Neural progenitor cell (in vitro differentiated cells): ENCODE measurements at regions not wholly inside any gene's neighbourhood (a gene's known extent, or its start where the extent isn't known, plus 50 kb on each side); places are given as distances from the start of the nearest gene placed in this dataset.
"Not testable (repeated sequence)": the region's sequence is repeated elsewhere in the genome, so short reads cannot be mapped to it uniquely, and the experiment has no call there.

Experiments
- DNase-seq: peaks from one replicate; pipeline ENCODE4 v3.0.0-alpha.2; 2016; ENCODE audit warnings: low spot score
- H2AFZ ChIP-seq: fragments of 200-600 bp; sonication (generic); replicated peaks from 2 replicates; pipeline ENCODE4 v1.6.1; 2016; ENCODE audit warnings: antibody characterized with exemption
- H3F3A ChIP-seq: fragments of 200-600 bp; sonication (generic); 2 replicates; pipeline ENCODE4 v1.6.1; 2016; ENCODE audit warnings: antibody characterized with exemption, low read depth
- H3K27ac ChIP-seq: fragments of 200-600 bp; sonication (generic); 2 replicates; pipeline ENCODE4 v1.5.1; 2016; ENCODE audit warnings: mild to moderate bottlenecking
- H3K27me3 ChIP-seq: fragments of 200-600 bp; sonication (generic); 2 replicates; pipeline ENCODE4 v1.6.1; 2016; ENCODE audit warnings: mild to moderate bottlenecking, moderate library complexity
- H3K36me3 ChIP-seq: fragments of 200-600 bp; sonication (generic); 2 replicates; pipeline ENCODE4 v1.5.1; 2016
- H3K4me1 ChIP-seq: fragments of 200-600 bp; sonication (generic); 2 replicates; pipeline ENCODE4 v1.6.1; 2016; ENCODE audit warnings: mixed run types
- H3K4me2 ChIP-seq: fragments of 200-600 bp; sonication (generic); 2 replicates; pipeline ENCODE4 v1.6.1; 2016
- H3K4me3 ChIP-seq: fragments of 200-600 bp; sonication (generic); 2 replicates; pipeline ENCODE4 v1.5.1; 2016
- H3K79me2 ChIP-seq: fragments of 200-600 bp; sonication (generic); 2 replicates; pipeline ENCODE4 v1.6.1; 2016; ENCODE audit warnings: low read depth
- H3K9ac ChIP-seq: fragments of 200-600 bp; sonication (generic); 2 replicates; pipeline ENCODE4 v1.6.1; 2016
- H3K9me3 ChIP-seq: fragments of 200-600 bp; sonication (generic); 2 replicates; pipeline ENCODE4 v1.5.1; 2016; ENCODE audit warnings: low read depth
- H4K20me1 ChIP-seq: fragments of 200-600 bp; sonication (generic); 2 replicates; pipeline ENCODE4 v1.6.1; 2016; ENCODE audit warnings: low read depth
- H3K27ac Mint-ChIP-seq: 3 replicates; pipeline ENCODE4 v1.8.0; 2021; ENCODE audit warnings: mixed read lengths
- H3K27me3 Mint-ChIP-seq: 2 replicates; pipeline ENCODE4 v1.8.0; 2022; ENCODE audit warnings: low read depth, mild to moderate bottlenecking, inconsistent platforms, moderate library complexity, mixed read lengths; ENCODE audit not compliant: insufficient read depth
- H3K36me3 Mint-ChIP-seq: 3 replicates; pipeline ENCODE4 v1.8.0; 2021; ENCODE audit warnings: mixed read lengths
- H3K4me1 Mint-ChIP-seq: 3 replicates; pipeline ENCODE4 v1.8.0; 2021; ENCODE audit warnings: mixed read lengths
- H3K4me3 Mint-ChIP-seq: 3 replicates; pipeline ENCODE4 v1.8.0; 2021; ENCODE audit warnings: mild to moderate bottlenecking, moderate library complexity, mixed read lengths
- H3K9me3 Mint-ChIP-seq: 3 replicates; pipeline ENCODE4 v1.8.0; 2020; ENCODE audit warnings: mixed read lengths
- CTCF ChIP-seq: fragments of 200-600 bp; sonication (generic); IDR thresholded peaks from 2 replicates; pipeline ENCODE4 v1.5.1; 2017; ENCODE audit warnings: antibody characterized with exemption, mild to moderate bottlenecking
- EZH2 ChIP-seq: fragments of 200-600 bp; sonication (generic); IDR thresholded peaks from 2 replicates; pipeline ENCODE4 v1.6.1; 2017; ENCODE audit warnings: antibody characterized with exemption, mild to moderate bottlenecking, moderate library complexity
- EZH2phosphoT487 ChIP-seq: fragments of 200-600 bp; sonication (generic); IDR thresholded peaks from 2 replicates; pipeline ENCODE4 v1.6.1; 2017; ENCODE audit warnings: antibody characterized with exemption

GRCh38 chrX:34341814-34342213 is 209.7 kb upstream of the FAM47A start:
- no peaks in the 10 kb centered on the region for H3K36me3 ChIP-seq
- H3K27me3 ChIP-seq: no peaks in the 10 kb centered on the region
- peaks cover 4% of the 10 kb centered on the region for H3K9me3 Mint-ChIP-seq
- no peaks in the 10 kb centered on the region for H3K79me2 ChIP-seq
- H3K9ac ChIP-seq: no peak overlapping the region
- H4K20me1 ChIP-seq: no peaks in the 10 kb centered on the region
- H3F3A ChIP-seq: no peaks in the 10 kb centered on the region
- TF ChIP-seq EZH2 (no peak), EZH2phosphoT487 (no peak), CTCF (no peak)
- H3K27me3 Mint-ChIP-seq: no peaks in the 10 kb centered on the region
- no peaks in the 10 kb centered on the region for H3K9me3 ChIP-seq
- H3K4me3 ChIP-seq: no peak overlapping the region
- no peaks in the 10 kb centered on the region for H3K4me1 ChIP-seq
- no peak overlapping the region for H3K4me3 Mint-ChIP-seq
- H3K27ac Mint-ChIP-seq: no peak overlapping the region
- H3K4me2 ChIP-seq: no peak overlapping the region
- H3K27ac ChIP-seq: no peak overlapping the region
- no peak for DNase-seq
- H3K4me1 Mint-ChIP-seq: no peaks in the 10 kb centered on the region
- H3K36me3 Mint-ChIP-seq: no peaks in the 10 kb centered on the region
- H2AFZ ChIP-seq: no peak overlapping the region

- peak; percentile 9 for DNase-seq
- Histone ChIP-seq H3K4me3 (no peak overlapping the region), H4K20me1 (no peaks in the 10 kb centered on the region), H3K9me3 (no peaks in the 10 kb centered on the region), H3K9ac (no peak overlapping the region), H3K27me3 (no peaks in the 10 kb centered on the region), H3F3A (no peaks in the 10 kb centered on the region), H2AFZ (no peak overlapping the region), H3K4me2 (no peak overlapping the region), H3K4me1 (no peaks in the 10 kb centered on the region), H3K79me2 (no peaks in the 10 kb centered on the region), H3K27ac (no peak overlapping the region), H3K36me3 (no peaks in the 10 kb centered on the region)
- TF ChIP-seq EZH2phosphoT487 (no peak), CTCF (peak; percentile 50)
- H3K9me3 Mint-ChIP-seq: peaks cover 7% of the 10 kb centered on the region
- H3K27ac Mint-ChIP-seq: no peak overlapping the region
- H3K4me1 Mint-ChIP-seq: no peaks in the 10 kb centered on the region
- no peaks in the 10 kb centered on the region for H3K27me3 Mint-ChIP-seq
- H3K4me3 Mint-ChIP-seq: no peak overlapping the region
- H3K36me3 Mint-ChIP-seq: no peaks in the 10 kb centered on the region
These were observed 209.1 kb upstream of the FAM47A start for GRCh38 chrX:34341258-34341657.

- H3K36me3 ChIP-seq: no peaks in the 10 kb centered on the region
- no peak overlapping the region for H2AFZ ChIP-seq
- H3K79me2 ChIP-seq: no peaks in the 10 kb centered on the region
- H3K27me3 ChIP-seq: no peaks in the 10 kb centered on the region
- no peaks in the 10 kb centered on the region for H3F3A ChIP-seq
- H3K9me3 Mint-ChIP-seq: peaks cover 4% of the 10 kb centered on the region
- no peak overlapping the region for H3K4me2 ChIP-seq
- no peak overlapping the region for H3K27ac Mint-ChIP-seq
- H3K4me3 Mint-ChIP-seq: no peak overlapping the region
- H3K9me3 ChIP-seq: no peaks in the 10 kb centered on the region
- H3K27ac ChIP-seq: no peak overlapping the region
- no peak for DNase-seq
- no peak overlapping the region for H3K9ac ChIP-seq
- no peak for TF ChIP-seq CTCF
- no peak for TF ChIP-seq EZH2
- no peak for TF ChIP-seq EZH2phosphoT487
- H3K36me3 Mint-ChIP-seq: no peaks in the 10 kb centered on the region
- H3K4me3 ChIP-seq: no peak overlapping the region
- H3K27me3 Mint-ChIP-seq: peaks cover 2% of the 10 kb centered on the region
- H3K4me1 ChIP-seq: no peaks in the 10 kb centered on the region
- no peaks in the 10 kb centered on the region for H3K4me1 Mint-ChIP-seq
- no peaks in the 10 kb centered on the region for H4K20me1 ChIP-seq
These were observed 205.9 kb upstream of the FAM47A start for GRCh38 chrX:34338046-34338445.

- H4K20me1 ChIP-seq, H3K27ac ChIP-seq, H3K27me3 ChIP-seq, H3K4me2 ChIP-seq, H3K9me3 ChIP-seq, H3K36me3 Mint-ChIP-seq, H3F3A ChIP-seq, H3K27me3 Mint-ChIP-seq, H3K36me3 ChIP-seq, H3K9me3 Mint-ChIP-seq, H3K4me3 Mint-ChIP-seq, H3K79me2 ChIP-seq, H3K4me1 ChIP-seq, H3K4me3 ChIP-seq, H2AFZ ChIP-seq, H3K4me1 Mint-ChIP-seq, H3K27ac Mint-ChIP-seq, H3K9ac ChIP-seq, DNase-seq: not testable (repeated sequence)
These were observed 203.3 kb upstream of the FAM47A start for GRCh38 chrX:34335376-34335775.
